Glutamatergic neuron (in vitro differentiated cells): ENCODE measurements at regions not wholly inside any gene's neighbourhood (a gene's known extent, or its start where the extent isn't known, plus 50 kb on each side); places are given as distances from the start of the nearest gene placed in this dataset.

Experiments
- DNase-seq: peaks from one replicate; pipeline ENCODE4 v3.0.0; 2022
- H3K27ac Mint-ChIP-seq: one replicate; pipeline ENCODE4 v1.8.0; 2020; ENCODE audit warnings: mild to moderate bottlenecking, mixed read lengths, inconsistent platforms; ENCODE audit not compliant: unreplicated experiment
- H3K27me3 Mint-ChIP-seq: one replicate; pipeline ENCODE4 v1.8.0; 2020; ENCODE audit warnings: mild to moderate bottlenecking, moderate library complexity, mixed read lengths, inconsistent platforms; ENCODE audit not compliant: unreplicated experiment
- H3K36me3 Mint-ChIP-seq: one replicate; pipeline ENCODE4 v1.8.0; 2020; ENCODE audit warnings: mild to moderate bottlenecking, mixed read lengths, inconsistent platforms; ENCODE audit not compliant: unreplicated experiment
- H3K4me1 Mint-ChIP-seq: one replicate; pipeline ENCODE4 v1.8.0; 2020; ENCODE audit warnings: mild to moderate bottlenecking, low read depth, mixed read lengths, inconsistent platforms; ENCODE audit not compliant: unreplicated experiment
- H3K4me3 Mint-ChIP-seq: one replicate; pipeline ENCODE4 v1.8.0; 2020; ENCODE audit warnings: mild to moderate bottlenecking, mixed read lengths, inconsistent platforms; ENCODE audit not compliant: unreplicated experiment
- H3K9me3 Mint-ChIP-seq: one replicate; pipeline ENCODE4 v1.8.0; 2020; ENCODE audit warnings: mild to moderate bottlenecking, moderate library complexity, mixed read lengths, inconsistent platforms; ENCODE audit not compliant: unreplicated experiment
- CTCF ChIP-seq: fragments of 200-600 bp; sonication (generic); IDR thresholded peaks from one replicate; pipeline ENCODE4 v1.5.0; 2021; ENCODE audit not compliant: partially characterized antibody, unreplicated experiment

DNA sequence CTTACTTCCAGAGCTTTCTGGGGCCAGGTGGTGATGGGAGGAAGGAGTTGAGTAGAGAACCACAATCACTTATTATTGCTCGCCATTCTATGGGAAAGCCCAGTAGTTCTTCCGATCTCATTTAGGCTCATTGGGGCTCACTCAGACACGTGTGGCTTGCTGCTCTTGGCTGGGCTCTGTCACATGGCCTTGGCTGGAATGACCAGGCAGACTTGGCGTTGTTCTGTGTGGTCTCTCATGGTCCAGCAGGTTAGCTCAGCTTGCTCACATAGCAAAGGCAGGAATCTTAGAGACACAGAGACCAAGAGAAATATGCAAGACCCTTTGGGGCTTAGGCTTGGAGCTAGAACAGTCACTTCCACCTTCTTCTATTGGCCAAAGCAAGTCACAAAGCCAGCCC, 261.2 kb downstream of the LOXHD1 start:
- no peak overlapping the region for H3K27ac Mint-ChIP-seq
- H3K27me3 Mint-ChIP-seq, result peaks cover 9% of the 10 kb centered on the region
- no peaks in the 10 kb centered on the region for H3K36me3 Mint-ChIP-seq
- no peak for TF ChIP-seq CTCF
- DNase-seq, result no peak
- no peak overlapping the region for H3K4me3 Mint-ChIP-seq
- no peaks in the 10 kb centered on the region for H3K9me3 Mint-ChIP-seq
- H3K4me1 Mint-ChIP-seq, result peaks cover 32% of the 10 kb centered on the region

DNA sequence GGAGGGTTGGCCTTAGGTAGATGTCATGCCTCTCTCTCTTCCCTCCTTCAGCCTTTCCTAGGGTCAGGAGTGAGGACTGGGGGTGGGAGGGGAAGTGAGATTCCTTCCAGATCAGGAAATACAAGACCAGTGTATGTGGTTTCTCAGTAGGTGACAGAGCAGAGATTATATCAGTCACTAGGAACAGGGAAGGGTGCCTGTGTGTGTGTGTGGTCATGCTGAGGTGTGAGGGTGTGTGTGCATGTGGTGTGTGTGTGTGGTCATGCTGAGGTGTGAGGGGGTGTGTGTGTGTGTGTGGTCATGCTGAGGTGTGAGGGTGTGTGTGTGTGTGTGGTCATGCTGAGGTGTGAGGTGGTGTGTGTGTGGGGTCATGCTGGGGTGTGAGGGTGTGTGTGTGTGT, 259.8 kb downstream of the LOXHD1 start:
- H3K36me3 Mint-ChIP-seq, result no peaks in the 10 kb centered on the region
- DNase-seq, result no peak
- H3K4me1 Mint-ChIP-seq, result peaks cover 37% of the 10 kb centered on the region
- no peak for TF ChIP-seq CTCF
- peaks cover 9% of the 10 kb centered on the region for H3K27me3 Mint-ChIP-seq
- H3K4me3 Mint-ChIP-seq, result no peak overlapping the region
- H3K27ac Mint-ChIP-seq, result no peak overlapping the region
- H3K9me3 Mint-ChIP-seq, result no peaks in the 10 kb centered on the region

DNA sequence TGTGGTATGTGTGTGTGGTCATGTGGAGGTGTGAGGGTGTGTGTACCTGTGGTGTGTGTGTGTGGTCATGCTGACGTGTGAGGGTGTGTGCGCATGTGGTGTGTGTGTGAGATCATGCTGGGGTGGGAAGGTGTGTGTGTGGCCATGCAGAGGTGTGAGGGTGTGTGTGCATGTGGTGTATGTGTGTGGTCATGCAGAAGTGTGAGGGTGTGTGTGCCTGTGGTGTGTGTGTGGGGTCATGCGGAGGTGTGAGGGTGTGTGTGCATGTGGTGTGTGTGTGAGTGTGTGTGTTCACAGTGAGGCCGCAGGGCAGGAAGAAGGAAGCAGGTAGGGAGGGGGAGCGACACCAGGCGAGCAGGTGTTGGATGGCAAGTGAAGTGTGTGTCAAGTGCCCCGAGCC, 259.0 kb downstream of the LOXHD1 start:
- Mint-ChIP-seq H3K4me3 (peak overlapping the region; percentile 58), H3K27me3 (peaks cover 9% of the 10 kb centered on the region), H3K4me1 (peaks cover 37% of the 10 kb centered on the region), H3K36me3 (no peaks in the 10 kb centered on the region), H3K27ac (no peak overlapping the region), H3K9me3 (no peaks in the 10 kb centered on the region)
- TF ChIP-seq CTCF, result no peak
- DNase-seq, result no peak

DNA sequence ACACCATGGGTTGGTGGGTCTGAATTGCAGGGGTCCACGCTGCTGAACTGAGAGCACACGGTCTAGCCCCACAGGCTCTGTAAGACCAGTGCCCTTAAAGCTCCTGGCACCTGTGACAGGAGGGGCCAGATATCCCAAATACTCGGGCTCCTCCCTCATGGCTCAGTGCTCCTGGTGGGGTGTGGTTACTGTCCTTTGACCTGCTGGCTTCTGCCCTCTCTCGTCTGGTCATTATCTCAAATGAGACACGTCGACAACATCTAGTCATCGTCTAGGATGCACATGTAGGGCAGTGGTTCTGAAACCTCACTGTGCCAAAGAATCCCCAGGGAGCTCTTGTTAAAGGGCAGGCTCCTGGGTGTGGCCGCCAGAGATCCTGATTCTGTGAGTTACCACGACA, 258.4 kb downstream of the LOXHD1 start:
- no peak for DNase-seq
- TF ChIP-seq CTCF, result no peak
- Mint-ChIP-seq H3K9me3 (no peaks in the 10 kb centered on the region), H3K27ac (no peak overlapping the region), H3K36me3 (no peaks in the 10 kb centered on the region), H3K4me1 (peaks cover 40% of the 10 kb centered on the region), H3K27me3 (peaks cover 9% of the 10 kb centered on the region), H3K4me3 (peak overlapping the region; percentile 58)

DNA sequence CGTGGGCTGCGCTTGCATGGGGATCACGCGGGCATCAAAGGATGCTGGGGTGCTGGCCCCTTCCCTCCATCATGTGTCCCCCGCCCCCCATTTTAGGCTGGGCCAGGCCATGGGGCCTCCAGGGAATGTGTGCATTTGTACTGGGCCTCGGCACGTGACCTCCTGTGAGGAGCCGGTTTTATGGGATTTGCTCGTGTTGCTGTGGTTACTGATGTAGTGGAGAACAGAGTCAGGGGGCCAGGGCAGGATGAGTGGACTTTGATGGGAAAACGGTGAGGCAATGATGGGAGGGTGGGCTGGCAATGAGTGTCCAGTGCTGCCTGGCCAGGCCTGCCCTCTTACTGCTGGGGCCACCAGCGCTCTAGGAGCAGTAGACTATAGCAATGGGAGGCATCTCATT, 257.7 kb downstream of the LOXHD1 start:
- H3K9me3 Mint-ChIP-seq, result no peaks in the 10 kb centered on the region
- DNase-seq, result no peak
- peaks cover 40% of the 10 kb centered on the region for H3K4me1 Mint-ChIP-seq
- H3K4me3 Mint-ChIP-seq, result peak overlapping the region; percentile 34
- no peak overlapping the region for H3K27ac Mint-ChIP-seq
- peaks cover 9% of the 10 kb centered on the region for H3K27me3 Mint-ChIP-seq
- TF ChIP-seq CTCF, result no peak
- no peaks in the 10 kb centered on the region for H3K36me3 Mint-ChIP-seq
